GM23338 (cell line): ENCODE measurements at regions not wholly inside any gene's neighbourhood (a gene's known extent, or its start where the extent isn't known, plus 50 kb on each side); places are given as distances from the start of the nearest gene placed in this dataset.

Experiments
- ATAC-seq: fragments of 200-7000 bp; cut with Tn5 transposase; 3 replicates; pipeline ENCODE4 v1.9.1; 2020
- DNase-seq: peaks from one replicate; pipeline ENCODE4 v3.0.0-alpha.2; 2015; ENCODE audit warnings: low spot score
- H2AFZ ChIP-seq: fragments of 200-600 bp; sonication (generic); 2 replicates; pipeline ENCODE4 v1.8.0; 2016; ENCODE audit warnings: antibody characterized with exemption, mild to moderate bottlenecking, moderate library complexity
- H3F3A ChIP-seq: fragments of 200-600 bp; sonication (generic); replicated peaks from 2 replicates; pipeline ENCODE4 v1.8.0; 2017; ENCODE audit warnings: antibody characterized with exemption, mixed run types, low read depth
- H3K27ac ChIP-seq: fragments of 200-600 bp; sonication (generic); 2 replicates; pipeline ENCODE4 v1.6.1; 2016; ENCODE audit warnings: low read depth
- H3K27me3 ChIP-seq: fragments of 200-600 bp; sonication (generic); 2 replicates; pipeline ENCODE4 v1.8.0; 2016; ENCODE audit warnings: mild to moderate bottlenecking, mixed run types, moderate library complexity; ENCODE audit not compliant: insufficient read depth
- H3K36me3 ChIP-seq: fragments of 200-600 bp; sonication (generic); 2 replicates; pipeline ENCODE4 v1.8.0; 2016; ENCODE audit warnings: mild to moderate bottlenecking; ENCODE audit not compliant: insufficient read depth
- H3K4me1 ChIP-seq: fragments of 200-600 bp; sonication (generic); 2 replicates; pipeline ENCODE4 v1.8.0; 2016; ENCODE audit warnings: mild to moderate bottlenecking, moderate library complexity; ENCODE audit not compliant: insufficient read depth
- H3K4me2 ChIP-seq: fragments of 200-600 bp; sonication (generic); 2 replicates; pipeline ENCODE4 v1.7.1; 2017; ENCODE audit warnings: mixed run types
- H3K4me3 ChIP-seq: fragments of 200-600 bp; sonication (generic); 2 replicates; pipeline ENCODE4 v1.6.1; 2016; ENCODE audit warnings: mixed run types
- H3K79me2 ChIP-seq: fragments of 200-600 bp; sonication (generic); replicated peaks from 2 replicates; pipeline ENCODE4 v1.8.0; 2017; ENCODE audit warnings: mild to moderate bottlenecking; ENCODE audit not compliant: insufficient read depth
- H3K9me2 ChIP-seq: fragments of 200-600 bp; sonication (generic); 2 replicates; pipeline ENCODE4 v1.8.0; 2017; ENCODE audit not compliant: insufficient read depth
- H4K20me1 ChIP-seq: fragments of 200-600 bp; sonication (generic); replicated peaks from 2 replicates; pipeline ENCODE4 v1.8.0; 2017; ENCODE audit warnings: mild to moderate bottlenecking; ENCODE audit not compliant: insufficient read depth
- H3K27ac Mint-ChIP-seq: 2 replicates; pipeline ENCODE4 v1.8.0; 2020; ENCODE audit warnings: inconsistent platforms, mild to moderate bottlenecking, moderate library complexity, mixed read lengths
- H3K27me3 Mint-ChIP-seq: 3 replicates; pipeline ENCODE4 v1.8.0; 2022; ENCODE audit warnings: low read depth, mild to moderate bottlenecking, moderate library complexity, mixed read lengths, inconsistent platforms; ENCODE audit not compliant: insufficient read depth, poor library complexity
- H3K36me3 Mint-ChIP-seq: 3 replicates; pipeline ENCODE4 v1.8.0; 2021; ENCODE audit warnings: low read depth, mild to moderate bottlenecking, inconsistent platforms, moderate library complexity, mixed read lengths
- H3K4me1 Mint-ChIP-seq: 3 replicates; pipeline ENCODE4 v1.8.0; 2020; ENCODE audit warnings: mild to moderate bottlenecking, inconsistent platforms, mixed read lengths
- H3K4me3 Mint-ChIP-seq: 3 replicates; pipeline ENCODE4 v1.8.0; 2021; ENCODE audit warnings: moderate library complexity, mild to moderate bottlenecking, inconsistent platforms, mixed read lengths
- H3K9me3 Mint-ChIP-seq: 3 replicates; pipeline ENCODE4 v1.8.0; 2020; ENCODE audit warnings: moderate library complexity, mild to moderate bottlenecking, inconsistent platforms, mixed read lengths
- CREB1 ChIP-seq: fragments of 250-450 bp; sonication (Bioruptor Pico); IDR thresholded peaks from 2 replicates; pipeline ENCODE4 v1.5.0; 2020; ENCODE audit warnings: low read depth, mild to moderate bottlenecking, moderate library complexity
- CTCF ChIP-seq, 2 experiments: fragments of 200-600 bp in 1 of 2; sonication (generic) in 1 of 2; conservative IDR thresholded peaks; 2 replicates each; pipeline versions ENCODE4 v1.5.1 to v1.6.1; 2016 to 2017; ENCODE audit warnings: antibody characterized with exemption in 2 of 2, low read depth in 2 of 2, mild to moderate bottlenecking in 2 of 2, moderate library complexity in 1 of 2
- ETS1 ChIP-seq: IDR thresholded peaks from 2 replicates; pipeline ENCODE4 v1.6.1; 2016; ENCODE audit warnings: antibody characterized with exemption
- EZH2 ChIP-seq: fragments of 200-600 bp; sonication (generic); IDR thresholded peaks from one replicate; pipeline ENCODE4 v1.8.0; 2017; ENCODE audit warnings: antibody characterized with exemption, mild to moderate bottlenecking, low read depth; ENCODE audit not compliant: unreplicated experiment
- EZH2phosphoT487 ChIP-seq: fragments of 200-600 bp; sonication (generic); IDR thresholded peaks from one replicate; pipeline ENCODE4 v1.8.1; 2018; ENCODE audit warnings: antibody characterized with exemption; ENCODE audit not compliant: unreplicated experiment
- JUNB ChIP-seq: IDR thresholded peaks from one replicate; pipeline ENCODE4 v1.6.1; 2016; ENCODE audit warnings: antibody characterized with exemption; ENCODE audit not compliant: unreplicated experiment
- NANOG ChIP-seq: IDR thresholded peaks from 2 replicates; pipeline ENCODE4 v1.6.1; 2016; ENCODE audit warnings: antibody characterized with exemption, borderline replicate concordance
- POLR2AphosphoS5 ChIP-seq: IDR thresholded peaks from 2 replicates; pipeline ENCODE4 v1.6.1; 2016; ENCODE audit warnings: antibody characterized with exemption, low read depth
- REST ChIP-seq: IDR thresholded peaks from one replicate; pipeline ENCODE4 v1.6.1; 2018; ENCODE audit warnings: antibody characterized with exemption; ENCODE audit not compliant: unreplicated experiment
- STAT1 ChIP-seq: IDR thresholded peaks from one replicate; pipeline ENCODE4 v1.6.1; 2016; ENCODE audit warnings: antibody characterized with exemption; ENCODE audit not compliant: unreplicated experiment
- ZNF114 ChIP-seq: fragments of 250-450 bp; sonication (Bioruptor Pico); IDR thresholded peaks from 2 replicates; pipeline ENCODE4 v1.5.0; 2020; ENCODE audit warnings: mild to moderate bottlenecking, moderate library complexity
- ZNF331 ChIP-seq: fragments of 250-450 bp; sonication (Bioruptor Pico); IDR thresholded peaks from 2 replicates; pipeline ENCODE4 v1.5.0; 2020; ENCODE audit warnings: low read depth, mild to moderate bottlenecking, moderate library complexity
- ZNF462 ChIP-seq: fragments of 250-450 bp; sonication (Bioruptor Pico); IDR thresholded peaks from 2 replicates; pipeline ENCODE4 v1.5.0; 2020; ENCODE audit warnings: mild to moderate bottlenecking, moderate library complexity

GRCh38 chr18:76569644-76570419, 74.8 kb upstream of the ZNF516 start:
- H3K27ac Mint-ChIP-seq: no peak overlapping the region
- 0 out of 2 replicates have a peak overlapping the region, but pooled peaks have one; percentile 18 for H2AFZ ChIP-seq

More at GRCh38 chr18:76569644-76570419, 74.8 kb upstream of the ZNF516 start:
- Histone ChIP-seq H3K27me3 (no peaks in the 10 kb centered on the region), H3K4me1 (peaks cover 1% of the 10 kb centered on the region), H3K9me2 (no peaks in the 10 kb centered on the region), H3K4me3 (no peak overlapping the region), H3K79me2 (no peaks in the 10 kb centered on the region), H3F3A (no peaks in the 10 kb centered on the region), H3K4me2 (no peak overlapping the region), H4K20me1 (no peaks in the 10 kb centered on the region), H3K36me3 (no peaks in the 10 kb centered on the region), H3K27ac (no peak overlapping the region)
- H3K36me3 Mint-ChIP-seq: no peaks in the 10 kb centered on the region
- DNase-seq (no peak), ATAC-seq (no peak)
- no peak overlapping the region for H3K4me3 Mint-ChIP-seq
- no peak for TF ChIP-seq POLR2AphosphoS5
- no peak for TF ChIP-seq ZNF114 (CRISPR knock-in tag)
- TF ChIP-seq ZNF331 (CRISPR knock-in tag): no peak
- no peak for TF ChIP-seq CTCF (conservative IDR thresholded peaks at IDR 0.05; ENCODE audit: low read depth in 2 of 2)
- no peak for TF ChIP-seq EZH2phosphoT487
- no peak for TF ChIP-seq REST
- no peak for TF ChIP-seq CREB1
- no peak for TF ChIP-seq JUNB
- no peak for TF ChIP-seq ETS1
- TF ChIP-seq STAT1: no peak
- no peak for TF ChIP-seq EZH2
- no peak for TF ChIP-seq ZNF462 (CRISPR knock-in tag)
- no peak for TF ChIP-seq NANOG
- H3K27me3 Mint-ChIP-seq: peaks cover 15% of the 10 kb centered on the region
- H3K4me1 Mint-ChIP-seq: peaks cover 14% of the 10 kb centered on the region
- no peaks in the 10 kb centered on the region for H3K9me3 Mint-ChIP-seq
